K562 (cell line): ENCODE measurements at regions not wholly inside any gene's neighbourhood (a gene's known extent, or its start where the extent isn't known, plus 50 kb on each side); places are given as distances from the start of the nearest gene placed in this dataset.

Experiments
- ATAC-seq: fragments of 200-7000 bp; cut with Tn5 transposase; 3 replicates; pipeline ENCODE4 v1.9.1; 2020; ENCODE audit warnings: moderate library complexity
- BruUV-seq: library from RNA; stranded (reverse); fragments of 400-500 nt; replicated peaks from 2 replicates; lab custom pipeline; 2021; lab: Mats Ljungman, UMichigan
- CTCF ChIA-PET: fragments of 300-600 bp; formaldehyde crosslinking; extraction: SDS; loops from one replicate; lab custom pipeline; 2021; ENCODE audit warnings: low intra/inter-chr PET ratio; lab: Yijun Ruan, JAX
- POLR2A ChIA-PET: fragments of 300-600, 350-650 bp; sonication (Branson Sonifier 250); formaldehyde crosslinking; extraction: SDS; loops from one replicate; lab custom pipeline; 2021; ENCODE audit warnings: antibody characterized with exemption, inconsistent platforms; lab: Yijun Ruan, JAX
- DNase-seq, 4 experiments: peaks; one replicate each; pipeline versions ENCODE4 v3.0.0 to v3.0.0-alpha.2; 2011 to 2018; ENCODE audit warnings: low spot score in 3 of 4, mixed read lengths in 3 of 4; ENCODE audit errors: extremely low read depth in 1 of 4
- FAIRE-seq: peaks from 2 replicates; lab custom pipeline; 2011; peaks lifted over from hg19 to GRCh38; lab: Jason Lieb, UNC
- H2AFZ ChIP-seq: 2 replicates; pipeline ENCODE4 v1.6.0; 2011; ENCODE audit warnings: low read depth, low read length, control low read depth, inconsistent platforms
- H3K27ac ChIP-seq: fragments of 200-600 bp; 3 replicates; pipeline ENCODE4 v1.8.0; 2011; ENCODE audit warnings: low read depth, mild to moderate bottlenecking, control low read depth, inconsistent platforms, low read length, moderate library complexity, mixed read lengths; ENCODE audit errors: extremely low read depth
- H3K27me3 ChIP-seq, 2 experiments: fragments of 300-600 bp in 1 of 2; 2 replicates in 1 of 2; 3 replicates in 1 of 2; pipeline versions ENCODE4 v1.6.0 to v1.8.0; 2011; ENCODE audit warnings: inconsistent platforms in 2 of 2, low read length in 2 of 2, mild to moderate bottlenecking in 1 of 2, mixed read lengths in 1 of 2, moderate library complexity in 1 of 2; ENCODE audit not compliant: control insufficient read depth in 2 of 2, insufficient read depth in 2 of 2
- H3K36me3 ChIP-seq: fragments of 300-600 bp; 3 replicates; pipeline ENCODE4 v1.8.0; 2011; ENCODE audit warnings: mild to moderate bottlenecking, low read length, inconsistent platforms; ENCODE audit not compliant: control insufficient read depth, insufficient read depth
- H3K4me1 ChIP-seq, 2 experiments: fragments of 200-600 bp in 1 of 2; replicated peaks in 1 of 2; 2 replicates in 1 of 2; 3 replicates in 1 of 2; pipeline versions ENCODE4 v1.5.1 to v1.8.0; 2011; ENCODE audit warnings: inconsistent platforms in 2 of 2, low read length in 2 of 2, mild to moderate bottlenecking in 1 of 2, mixed read lengths in 1 of 2, moderate library complexity in 1 of 2; ENCODE audit not compliant: control insufficient read depth in 2 of 2, insufficient read depth in 2 of 2
- H3K4me2 ChIP-seq: 2 replicates; pipeline ENCODE4 v1.6.1; 2011; ENCODE audit warnings: low read length, control low read depth, inconsistent platforms, mixed read lengths; ENCODE audit not compliant: insufficient read depth
- H3K4me3 ChIP-seq: fragments of 200-600 bp; sonication (generic), shearing (Covaris generic); 2 replicates; pipeline ENCODE4 v1.5.1; 2016; ENCODE audit warnings: control low read depth, inconsistent platforms
- H3K79me2 ChIP-seq: fragments of 200-600 bp; 3 replicates; pipeline ENCODE4 v1.8.0; 2011; ENCODE audit warnings: low read length, inconsistent platforms; ENCODE audit not compliant: control insufficient read depth, insufficient read depth
- H3K9ac ChIP-seq, 2 experiments: 2 replicates each; pipeline versions ENCODE4 v1.6.0 to v1.6.1; 2011; ENCODE audit warnings: low read depth in 2 of 2, low read length in 2 of 2, control low read depth in 1 of 2, inconsistent platforms in 1 of 2, mild to moderate bottlenecking in 1 of 2, mixed read lengths in 1 of 2; ENCODE audit not compliant: insufficient read depth in 1 of 2
- H3K9me1 ChIP-seq: one replicate; pipeline ENCODE4 v1.6.0; 2011; ENCODE audit warnings: inconsistent platforms, mild to moderate bottlenecking, low read length, moderate library complexity; ENCODE audit not compliant: control insufficient read depth, insufficient read depth
- H3K9me3 ChIP-seq: replicated peaks from 2 replicates; pipeline ENCODE4 v1.5.1; 2011; ENCODE audit warnings: low read depth, low read length, inconsistent platforms; ENCODE audit not compliant: control insufficient read depth, insufficient read depth
- H4K20me1 ChIP-seq: replicated peaks from 2 replicates; pipeline ENCODE4 v1.6.1; 2011; ENCODE audit warnings: low read length, inconsistent platforms, mixed read lengths; ENCODE audit not compliant: control insufficient read depth, insufficient read depth
- ADNP ChIP-seq: fragments of 200-800 bp; sonication (Bioruptor generic); IDR thresholded peaks from 2 replicates; pipeline ENCODE4 v1.6.1; 2016; ENCODE audit warnings: missing genetic modification characterization, missing compliant biosample characterization
- ATF6 ChIP-seq: sonication (generic); formaldehyde crosslinking; IDR thresholded peaks from 2 replicates; pipeline ENCODE4 v1.4.0; 2020; ENCODE audit warnings: mild to moderate bottlenecking, missing genetic modification reagents
- BCLAF1 ChIP-seq, 2 experiments: fragments of 450-650 bp in 1 of 2; IDR thresholded peaks; 2 replicates each; pipeline ENCODE4 v1.6.1; 2011 to 2017; ENCODE audit warnings: low read depth in 2 of 2, antibody characterized with exemption in 1 of 2, borderline replicate concordance in 1 of 2, low read length in 1 of 2, mild to moderate bottlenecking in 1 of 2, mixed read lengths in 1 of 2; ENCODE audit not compliant: control insufficient read depth in 1 of 2
- CHAMP1 ChIP-seq: fragments of 450-650 bp; IDR thresholded peaks from 2 replicates; pipeline ENCODE4 v1.6.1; 2016; ENCODE audit warnings: mild to moderate bottlenecking
- CTBP1 ChIP-seq: fragments of 450-650 bp; IDR thresholded peaks from 2 replicates; pipeline ENCODE4 v1.6.1; 2016; ENCODE audit warnings: borderline replicate concordance
- NCOA4 ChIP-seq: fragments of 450-650 bp; IDR thresholded peaks from 2 replicates; pipeline ENCODE4 v1.6.1; 2018; ENCODE audit warnings: mild to moderate bottlenecking; ENCODE audit not compliant: partially characterized antibody
- PHF8 ChIP-seq: fragments of 200-600 bp; sonication (generic); IDR thresholded peaks from 2 replicates; pipeline ENCODE4 v1.6.1; 2012; ENCODE audit warnings: mixed run types, mild to moderate bottlenecking, inconsistent platforms, low read length, moderate library complexity, borderline replicate concordance
- POLR2A ChIP-seq: fragments of 450-650 bp; conservative IDR thresholded peaks from 2 replicates; pipeline ENCODE4 v1.6.1; 2016
- SMARCA5 ChIP-seq: fragments of 450-650 bp; IDR thresholded peaks from 2 replicates; pipeline ENCODE4 v1.6.1; 2016
- ZNF766 ChIP-seq: fragments of 200-800 bp; sonication (Bioruptor generic); conservative IDR thresholded peaks from 2 replicates; pipeline ENCODE4 v1.6.1; 2016; ENCODE audit warnings: missing genetic modification characterization, missing compliant biosample characterization
- ZNF778 ChIP-seq: fragments of 450-650 bp; formaldehyde crosslinking; IDR thresholded peaks from 2 replicates; pipeline ENCODE4 v1.4.0; 2020; ENCODE audit warnings: mild to moderate bottlenecking, moderate library complexity
- WGBS: fragments of 100-300 bp; shearing (Covaris generic); methylation state at CpG from one replicate; pipeline ENCODE4 v1.1.6; 2016; ENCODE audit warnings: low coverage, mixed read lengths; ENCODE audit not compliant: insufficient coverage; ENCODE audit errors: missing lambda C conversion rate; 5-methylcytosine and 5-hydroxymethylcytosine counted together
- in situ Hi-C: fragments of 300-500 bp; cut with MboI; formaldehyde crosslinking; loops from 4 replicates; pipeline ENCODE4 v1.15.0; 2018; ENCODE audit warnings: inconsistent platforms, mixed read lengths
- intact Hi-C: fragments of 100-400 bp; cut with micrococcal nuclease; formaldehyde crosslinking; loops from 2 replicates; pipeline ENCODE4 v1.14.2; 2022
- TF ChIP-seq, protein P1 (sequence below), 3 experiments: fragments of 200-800 bp in 1 of 3; fragments of 250-450 bp in 1 of 3; fragments of 450-650 bp in 1 of 3; sonication (Bioruptor Pico) in 1 of 3; sonication (Bioruptor generic) in 1 of 3; formaldehyde crosslinking in 1 of 3; IDR thresholded peaks; 2 replicates each; pipeline versions ENCODE4 v1.6.1 to v1.8.0; 2016 to 2022; ENCODE audit warnings: mild to moderate bottlenecking in 2 of 3, missing genetic modification characterization in 2 of 3, missing compliant biosample characterization in 1 of 3, moderate library complexity in 1 of 3

- no peaks in the 10 kb centered on the region for H3K9me1 ChIP-seq
- H3K4me3 ChIP-seq = no peak overlapping the region
- FAIRE-seq = no peak
- H2AFZ ChIP-seq = no peak overlapping the region
- no peaks in the 10 kb centered on the region for H3K4me1 ChIP-seq
- no peaks in the 10 kb centered on the region for H4K20me1 ChIP-seq
- H3K27ac ChIP-seq = no peak overlapping the region
- H3K79me2 ChIP-seq = no peaks in the 10 kb centered on the region
- BruUV-seq = no TSS peak
- H3K27me3 ChIP-seq = no peaks in the 10 kb centered on the region
- in situ Hi-C loops = no loop called here
- intact Hi-C loops = no loop called here
- no peak for DNase-seq
- WGBS = 5% methylated on average over 3 of the region's 3 CpGs
- H3K4me2 ChIP-seq = no peak overlapping the region
- POLR2A ChIA-PET = no interaction called here
- H3K9ac ChIP-seq = no peak overlapping the region
- no peaks in the 10 kb centered on the region for H3K36me3 ChIP-seq
- ATAC-seq = no peak
- H3K9me3 ChIP-seq = no peaks in the 10 kb centered on the region; the same call in 1 of the 2 replicates
- CTCF ChIA-PET = no interaction called here
- TF ChIP-seq ADNP (tag) = no peak
- TF ChIP-seq NCOA4 = no peak
- TF ChIP-seq, protein P1, sequence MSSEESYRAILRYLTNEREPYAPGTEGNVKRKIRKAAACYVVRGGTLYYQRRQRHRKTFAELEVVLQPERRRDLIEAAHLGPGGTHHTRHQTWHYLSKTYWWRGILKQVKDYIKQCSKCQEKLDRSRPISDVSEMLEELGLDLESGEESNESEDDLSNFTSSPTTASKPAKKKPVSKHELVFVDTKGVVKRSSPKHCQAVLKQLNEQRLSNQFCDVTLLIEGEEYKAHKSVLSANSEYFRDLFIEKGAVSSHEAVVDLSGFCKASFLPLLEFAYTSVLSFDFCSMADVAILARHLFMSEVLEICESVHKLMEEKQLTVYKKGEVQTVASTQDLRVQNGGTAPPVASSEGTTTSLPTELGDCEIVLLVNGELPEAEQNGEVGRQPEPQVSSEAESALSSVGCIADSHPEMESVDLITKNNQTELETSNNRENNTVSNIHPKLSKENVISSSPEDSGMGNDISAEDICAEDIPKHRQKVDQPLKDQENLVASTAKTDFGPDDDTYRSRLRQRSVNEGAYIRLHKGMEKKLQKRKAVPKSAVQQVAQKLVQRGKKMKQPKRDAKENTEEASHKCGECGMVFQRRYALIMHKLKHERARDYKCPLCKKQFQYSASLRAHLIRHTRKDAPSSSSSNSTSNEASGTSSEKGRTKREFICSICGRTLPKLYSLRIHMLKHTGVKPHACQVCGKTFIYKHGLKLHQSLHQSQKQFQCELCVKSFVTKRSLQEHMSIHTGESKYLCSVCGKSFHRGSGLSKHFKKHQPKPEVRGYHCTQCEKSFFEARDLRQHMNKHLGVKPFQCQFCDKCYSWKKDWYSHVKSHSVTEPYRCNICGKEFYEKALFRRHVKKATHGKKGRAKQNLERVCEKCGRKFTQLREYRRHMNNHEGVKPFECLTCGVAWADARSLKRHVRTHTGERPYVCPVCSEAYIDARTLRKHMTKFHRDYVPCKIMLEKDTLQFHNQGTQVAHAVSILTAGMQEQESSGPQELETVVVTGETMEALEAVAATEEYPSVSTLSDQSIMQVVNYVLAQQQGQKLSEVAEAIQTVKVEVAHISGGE (CRISPR knock-in tag; IDR thresholded peaks at IDR 0.05) = no peak
- TF ChIP-seq ZNF766 = no peak
- no peak for TF ChIP-seq ZNF778 (CRISPR knock-in tag)
- no peak for TF ChIP-seq SMARCA5
- no peak for TF ChIP-seq POLR2A
- no peak for TF ChIP-seq PHF8
- no peak for TF ChIP-seq CTBP1
- no peak for TF ChIP-seq BCLAF1 (IDR thresholded peaks at IDR 0.05; ENCODE audit: borderline replicate concordance in 1 of 2, control insufficient read depth in 1 of 2, low read depth in 2 of 2, low read length in 1 of 2)
- no peak for TF ChIP-seq CHAMP1
- no peak for TF ChIP-seq ATF6
Observed at GRCh38 chr1:73382966-73383365, 815.0 kb downstream of the LRRIQ3 start.
